HEK293 (cell line): ENCODE measurements at regions not wholly inside any gene's neighbourhood (a gene's known extent, or its start where the extent isn't known, plus 50 kb on each side); places are given as distances from the start of the nearest gene placed in this dataset.

Experiments
- MYNN ChIP-seq: fragments of 450-650 bp; formaldehyde crosslinking; IDR thresholded peaks from 2 replicates; pipeline ENCODE4 v1.5.1; 2016; ENCODE audit warnings: missing biosample characterization, missing genetic modification characterization, borderline replicate concordance
- WT1 ChIP-seq: fragments of 450-650 bp; formaldehyde crosslinking; IDR thresholded peaks from 2 replicates; pipeline ENCODE4 v1.5.1; 2016; ENCODE audit warnings: missing biosample characterization, missing genetic modification characterization
- YY1 ChIP-seq: fragments of 450-650 bp; formaldehyde crosslinking; IDR thresholded peaks from 2 replicates; pipeline ENCODE4 v1.5.1; 2018; ENCODE audit warnings: missing biosample characterization, missing genetic modification characterization
- ZBTB48 ChIP-seq: fragments of 450-650 bp; formaldehyde crosslinking; IDR thresholded peaks from 2 replicates; pipeline ENCODE4 v1.5.1; 2016; ENCODE audit warnings: missing biosample characterization, missing genetic modification characterization
- ZFP69B ChIP-seq: fragments of 450-650 bp; formaldehyde crosslinking; IDR thresholded peaks from 2 replicates; pipeline ENCODE4 v1.5.1; 2016; ENCODE audit warnings: missing biosample characterization, missing genetic modification characterization
- ZNF335 ChIP-seq: fragments of 450-650 bp; formaldehyde crosslinking; conservative IDR thresholded peaks from 2 replicates; pipeline ENCODE4 v1.5.1; 2016; ENCODE audit warnings: missing biosample characterization, missing genetic modification characterization
- ZNF629 ChIP-seq: fragments of 450-650 bp; formaldehyde crosslinking; IDR thresholded peaks from 2 replicates; pipeline ENCODE4 v1.5.1; 2017; ENCODE audit warnings: missing biosample characterization, missing genetic modification characterization
- TF ChIP-seq, protein P1 (sequence below): fragments of 450-650 bp; formaldehyde crosslinking; IDR thresholded peaks from 2 replicates; pipeline ENCODE4 v1.5.1; 2016; ENCODE audit warnings: missing biosample characterization, missing genetic modification characterization

DNA sequence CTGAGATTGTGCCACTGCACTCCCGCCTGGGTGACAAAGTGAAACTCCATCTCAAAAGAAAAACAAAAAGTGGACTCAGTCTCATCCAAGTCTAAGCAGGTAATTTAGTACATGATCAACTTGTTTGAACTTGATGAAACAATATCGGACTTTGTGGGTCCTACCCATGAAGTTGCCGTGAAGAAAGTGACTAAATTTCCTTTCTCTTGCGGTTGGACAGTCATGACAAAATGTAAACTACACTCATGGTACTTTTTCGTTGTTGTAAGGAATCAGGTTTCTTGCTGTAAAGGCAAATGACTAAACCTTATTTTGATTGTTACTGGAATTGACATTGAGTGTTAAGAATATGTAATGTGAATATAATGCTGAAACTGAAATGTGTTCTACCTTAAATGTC is 164.5 kb upstream of the PLET1 start:
- TF ChIP-seq, protein P1, sequence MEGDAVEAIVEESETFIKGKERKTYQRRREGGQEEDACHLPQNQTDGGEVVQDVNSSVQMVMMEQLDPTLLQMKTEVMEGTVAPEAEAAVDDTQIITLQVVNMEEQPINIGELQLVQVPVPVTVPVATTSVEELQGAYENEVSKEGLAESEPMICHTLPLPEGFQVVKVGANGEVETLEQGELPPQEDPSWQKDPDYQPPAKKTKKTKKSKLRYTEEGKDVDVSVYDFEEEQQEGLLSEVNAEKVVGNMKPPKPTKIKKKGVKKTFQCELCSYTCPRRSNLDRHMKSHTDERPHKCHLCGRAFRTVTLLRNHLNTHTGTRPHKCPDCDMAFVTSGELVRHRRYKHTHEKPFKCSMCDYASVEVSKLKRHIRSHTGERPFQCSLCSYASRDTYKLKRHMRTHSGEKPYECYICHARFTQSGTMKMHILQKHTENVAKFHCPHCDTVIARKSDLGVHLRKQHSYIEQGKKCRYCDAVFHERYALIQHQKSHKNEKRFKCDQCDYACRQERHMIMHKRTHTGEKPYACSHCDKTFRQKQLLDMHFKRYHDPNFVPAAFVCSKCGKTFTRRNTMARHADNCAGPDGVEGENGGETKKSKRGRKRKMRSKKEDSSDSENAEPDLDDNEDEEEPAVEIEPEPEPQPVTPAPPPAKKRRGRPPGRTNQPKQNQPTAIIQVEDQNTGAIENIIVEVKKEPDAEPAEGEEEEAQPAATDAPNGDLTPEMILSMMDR (tag by site-specific recombination), result no peak
- no peak for TF ChIP-seq ZFP69B (tag by site-specific recombination)
- TF ChIP-seq ZNF629 (tag by site-specific recombination), result no peak
- no peak for TF ChIP-seq ZBTB48 (tag by site-specific recombination)
- TF ChIP-seq MYNN (tag by site-specific recombination), result no peak
- no peak for TF ChIP-seq WT1
- TF ChIP-seq ZNF335 (tag by site-specific recombination), result no peak
- no peak for TF ChIP-seq YY1
